Heart right ventricle (tissue), 16 donors: ENCODE measurements at regions not wholly inside any gene's neighbourhood (a gene's known extent, or its start where the extent isn't known, plus 50 kb on each side); places are given as distances from the start of the nearest gene placed in this dataset.

Experiments used
- ATAC-seq, 8 donors: fragments of 200-7000 bp; cut with Tn5 transposase; one replicate each; pipeline ENCODE4 v1.9.1; 2020; ENCODE audit warnings: mild to moderate bottlenecking in 8 of 8, moderate library complexity in 8 of 8, moderate number of reproducible peaks in 1 of 8
- DNase-seq, 2 donors: peaks; one replicate each; pipeline ENCODE4 v3.0.0-alpha.2; 2020
- H3K27ac ChIP-seq, 10 donors: fragments of 200-600 bp; sonication (generic) in 2 of 10; one replicate each; pipeline versions ENCODE4 v1.5.0 to v1.8.0; 2020 to 2022; ENCODE audit warnings: mild to moderate bottlenecking in 3 of 10
- H3K27me3 ChIP-seq, 7 donors: fragments of 200-600 bp; one replicate each; pipeline ENCODE4 v1.8.0; 2021 to 2022; ENCODE audit warnings: mild to moderate bottlenecking in 2 of 7
- H3K36me3 ChIP-seq, 9 donors: fragments of 200-600 bp; sonication (generic) in 1 of 9; one replicate each; pipeline versions ENCODE4 v1.5.0 to v1.8.0; 2020 to 2022; ENCODE audit warnings: mild to moderate bottlenecking in 2 of 9
- H3K4me1 ChIP-seq, 9 donors: fragments of 200-600 bp; sonication (generic) in 1 of 9; one replicate each; pipeline versions ENCODE4 v1.5.0 to v1.8.0; 2020 to 2022; ENCODE audit warnings: mild to moderate bottlenecking in 4 of 9
- H3K4me3 ChIP-seq, 10 donors: fragments of 200-600 bp; sonication (generic) in 2 of 10; one replicate each; pipeline versions ENCODE4 v1.5.0 to v1.8.0; 2020 to 2022; ENCODE audit warnings: mild to moderate bottlenecking in 7 of 10, moderate library complexity in 2 of 10
- H3K9me3 ChIP-seq, 11 donors: fragments of 200-600 bp in 10 of 11; sonication (generic) in 2 of 11; one replicate each; pipeline versions ENCODE4 v1.5.0 to v1.8.0; 2013 to 2022; ENCODE audit warnings: mild to moderate bottlenecking in 2 of 11, control low read depth in 1 of 11, moderate library complexity in 1 of 11
- CTCF ChIP-seq, 9 donors: fragments of 200-600 bp; sonication (generic) in 2 of 9; IDR thresholded peaks; one replicate each; pipeline versions ENCODE4 v1.5.0 to v1.8.0; 2021 to 2022; ENCODE audit warnings: antibody characterized with exemption in 9 of 9, mild to moderate bottlenecking in 5 of 9, moderate library complexity in 1 of 9
- WGBS, 2 donors: extraction: QIAGEN DNeasy Blood & Tissue Kit; methylation state at CpG; one replicate each; pipeline ENCODE4 v1.1.7; 2013; ENCODE audit warnings: inconsistent platforms in 1 of 2; 5-methylcytosine and 5-hydroxymethylcytosine counted together
- intact Hi-C, 10 donors: fragments of 100-400 bp; cut with DNase I; formaldehyde crosslinking; loops; one replicate each; pipeline versions ENCODE4 v1.11.1 to v1.14.2; 2022
- donor health status: Arrhythmogenic right ventricular cardiomyopathy.
- donor health status: ischemic (EF 13 %, LVEDD 7.1; RV severe dilation, severe dysfunction).
- donor health status: healthy with polysubstance abuse.
- donor health status: DM: no; HTN: yes; CAD: no.
- donor health status: DM: no; HTN: no; CAD: no.
- donor health status: ischemic (EF 25% LVEDD 6.9; RV normal size, moderate dysfunction).
- donor health status: ischemic (EF 25% LVEDD 5.7; RV mildly dilated, moderate dysfunction).
- donor health status: healthy.
- donor health status: DM: yes; HTN: yes; CAD: no.
- donor health status: Ischemic cardiomyopathy.
- donor health status: ischemic (EF 35%, LVEDD 5.7; RV mildly dilated, moderate dysfunction).
- donor health status: nonischemic (EF 11% LVEDD 7.7; RV severe dilation, severe dysfunction).
- donor health status: DM: yes; HTN: yes; CAD: no.
- donor health status: PGD.
- donor health status: ischemic (EF 29% LVEDD 5.4; RV normal size, mild dysfunction).
- donor health status: nonischemic (EF 23%, LVEDD 6.1; RV moderate dilation, normal function).

GRCh38 chr6:92752114-92752513 is 667.2 kb downstream of the EPHA7 start:
- Histone ChIP-seq H3K27me3 (no peaks in the 10 kb centered on the region), H3K36me3 (no peaks in the 10 kb centered on the region), H3K27ac (no peak overlapping the region), H3K4me1 (no peaks in the 10 kb centered on the region), H3K9me3 (peaks cover 0 to 35% (median 15%) of the 10 kb centered on the region in 11 donors), H3K4me3 (no peak overlapping the region)
- intact Hi-C loops: no loop called here
- DNase-seq (no peak), ATAC-seq (no peak)
- TF ChIP-seq CTCF (IDR thresholded peaks at IDR 0.05): no peak

GRCh38 chr6:92748131-92748530 is 671.2 kb downstream of the EPHA7 start:
- Histone ChIP-seq H3K4me3 (no peak overlapping the region), H3K27ac (no peak overlapping the region), H3K9me3 (peaks cover 0 to 31% (median 15%) of the 10 kb centered on the region in 11 donors), H3K4me1 (no peaks in the 10 kb centered on the region), H3K36me3 (no peaks in the 10 kb centered on the region), H3K27me3 (no peaks in the 10 kb centered on the region)
- intact Hi-C loops: no loop called here
- DNase-seq (no peak), ATAC-seq (no peak)
- 76 to 87% methylated on average over 1 of the region's 1 CpG for WGBS, 2 donors
- TF ChIP-seq CTCF (IDR thresholded peaks at IDR 0.05): no peak

GRCh38 chr6:92737983-92738382 is 681.4 kb downstream of the EPHA7 start:
- Histone ChIP-seq H3K4me1 (no peaks in the 10 kb centered on the region), H3K27me3 (no peaks in the 10 kb centered on the region), H3K9me3 (peaks cover 0 to 12% (median 0%) of the 10 kb centered on the region in 11 donors), H3K27ac (no peak overlapping the region), H3K36me3 (no peaks in the 10 kb centered on the region), H3K4me3 (no peak overlapping the region)
- no peak for TF ChIP-seq CTCF (IDR thresholded peaks at IDR 0.05)
- DNase-seq: no peak
- no peak for ATAC-seq
- WGBS, 2 donors: 93 to 100% methylated on average over 3 of the region's 3 CpGs
- intact Hi-C loops: no loop called here

- peaks cover 0 to 35% (median 0%) of the 10 kb centered on the region in 11 donors for H3K9me3 ChIP-seq
- no peak for TF ChIP-seq CTCF (IDR thresholded peaks at IDR 0.05)
- H3K4me3 ChIP-seq: peak overlapping the region in 1 of 10 donors; percentile 22
- no peak for DNase-seq
- peak in 2 of 8 donors; percentile 31 to 44 for ATAC-seq
- H3K4me1 ChIP-seq: no peaks in the 10 kb centered on the region
- H3K36me3 ChIP-seq: no peaks in the 10 kb centered on the region
- no peaks in the 10 kb centered on the region for H3K27me3 ChIP-seq
- intact Hi-C loops: no loop called here
- H3K27ac ChIP-seq: no peak overlapping the region
- WGBS, 2 donors: 89 to 93% methylated on average over 45 of the region's 45 CpGs
Observed at GRCh38 chr6:92723390-92723931, 695.9 kb downstream of the EPHA7 start.
